Esophagus squamous epithelium (tissue), 4 donors: ENCODE measurements at regions not wholly inside any gene's neighbourhood (a gene's known extent, or its start where the extent isn't known, plus 50 kb on each side); places are given as distances from the start of the nearest gene placed in this dataset.
"Not testable (repeated sequence)": the region's sequence is repeated elsewhere in the genome, so short reads cannot be mapped to it uniquely, and the experiment has no call there.

Source experiments
- CTCF ChIP-seq, 6 experiments: fragments of 450-650 bp in 4 of 6; fragments of 200-600 bp in 2 of 6; sonication (generic) in 2 of 6; IDR thresholded peaks; one replicate each; pipeline ENCODE4 v1.5.1; 2016 to 2019; ENCODE audit warnings: antibody characterized with exemption in 6 of 6, mild to moderate bottlenecking in 4 of 6, moderate library complexity in 4 of 6
- POLR2A ChIP-seq, 4 donors: fragments of 450-650 bp; IDR thresholded peaks; one replicate each; pipeline ENCODE4 v1.6.1; 2017; ENCODE audit warnings: antibody characterized with exemption in 4 of 4, mild to moderate bottlenecking in 4 of 4, moderate library complexity in 3 of 4

- not testable (repeated sequence) for TF ChIP-seq CTCF, POLR2A (IDR thresholded peaks at IDR 0.05)
Measured at GRCh38 chr1:119267288-119267687, 101.3 kb upstream of the HAO2 start.
